ENCODE measurements at regions not wholly inside any gene's neighbourhood (a gene's known extent, or its start where the extent isn't known, plus 50 kb on each side); places are given as distances from the start of the nearest gene placed in this dataset.

GRCh38 chr18:25647404-25647803, 295.4 kb upstream of the ZNF521 start:
- peak overlapping the region; percentile 48; the same call in 1 of the 2 replicates for H3K18ac ChIP-seq (ENCODE audit: low read depth, low read length)
- CTCF ChIA-PET, result no interaction called here
- no peak overlapping the region for H3K27ac ChIP-seq (ENCODE audit: insufficient read depth, low read length)
- H3K23ac ChIP-seq (ENCODE audit: low read depth, low read length), result no peak overlapping the region
- no peaks in the 10 kb centered on the region for H3K27me3 ChIP-seq (ENCODE audit: control insufficient read depth, insufficient read depth, low read length)
- no peaks in the 10 kb centered on the region for H3K9me3 ChIP-seq (ENCODE audit: control insufficient read depth, insufficient read depth, low read length)
- H3K4me1 ChIP-seq (ENCODE audit: control insufficient read depth, insufficient read depth, low read length), result peaks cover 10% of the 10 kb centered on the region
- H2BK5ac ChIP-seq (ENCODE audit: low read depth, low read length, poor library complexity, severe bottlenecking), result no peak overlapping the region
- TF ChIP-seq MXI1 (IDR thresholded peaks at IDR 0.05; ENCODE audit: borderline replicate concordance, low read depth, low read length) (no peak), NFE2L2 (IDR thresholded peaks at IDR 0.05; ENCODE audit: low read depth, low read length) (no peak), CTCF (conservative IDR thresholded peaks at IDR 0.05; ENCODE audit: low read depth, low read length) (no peak), RFX5 (IDR thresholded peaks at IDR 0.05; ENCODE audit: low read depth, low read length) (no peak), RAD21 (IDR thresholded peaks at IDR 0.05; ENCODE audit: low read length) (no peak), BHLHE40 (IDR thresholded peaks at IDR 0.05; ENCODE audit: low read depth, low read length) (no peak), FOS (IDR thresholded peaks at IDR 0.05; ENCODE audit: low read depth, low read length) (no peak), MAFK (IDR thresholded peaks at IDR 0.05; ENCODE audit: low read depth, low read length) (no peak), MAZ (IDR thresholded peaks at IDR 0.05; ENCODE audit: borderline replicate concordance, low read depth, low read length) (no peak), SMC3 (IDR thresholded peaks at IDR 0.05; ENCODE audit: low read depth, low read length) (no peak), CEBPB (IDR thresholded peaks at IDR 0.05; ENCODE audit: low read depth, low read length) (no peak), POLR2A (IDR thresholded peaks at IDR 0.05; ENCODE audit: low read depth, low read length) (no peak)
- TF ChIP-seq, protein P1, sequence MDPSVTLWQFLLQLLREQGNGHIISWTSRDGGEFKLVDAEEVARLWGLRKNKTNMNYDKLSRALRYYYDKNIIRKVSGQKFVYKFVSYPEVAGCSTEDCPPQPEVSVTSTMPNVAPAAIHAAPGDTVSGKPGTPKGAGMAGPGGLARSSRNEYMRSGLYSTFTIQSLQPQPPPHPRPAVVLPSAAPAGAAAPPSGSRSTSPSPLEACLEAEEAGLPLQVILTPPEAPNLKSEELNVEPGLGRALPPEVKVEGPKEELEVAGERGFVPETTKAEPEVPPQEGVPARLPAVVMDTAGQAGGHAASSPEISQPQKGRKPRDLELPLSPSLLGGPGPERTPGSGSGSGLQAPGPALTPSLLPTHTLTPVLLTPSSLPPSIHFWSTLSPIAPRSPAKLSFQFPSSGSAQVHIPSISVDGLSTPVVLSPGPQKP (IDR thresholded peaks at IDR 0.05; ENCODE audit: borderline replicate concordance, low read depth, low read length), result no peak
- TF ChIP-seq, protein P2, sequence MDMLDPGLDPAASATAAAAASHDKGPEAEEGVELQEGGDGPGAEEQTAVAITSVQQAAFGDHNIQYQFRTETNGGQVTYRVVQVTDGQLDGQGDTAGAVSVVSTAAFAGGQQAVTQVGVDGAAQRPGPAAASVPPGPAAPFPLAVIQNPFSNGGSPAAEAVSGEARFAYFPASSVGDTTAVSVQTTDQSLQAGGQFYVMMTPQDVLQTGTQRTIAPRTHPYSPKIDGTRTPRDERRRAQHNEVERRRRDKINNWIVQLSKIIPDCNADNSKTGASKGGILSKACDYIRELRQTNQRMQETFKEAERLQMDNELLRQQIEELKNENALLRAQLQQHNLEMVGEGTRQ (IDR thresholded peaks at IDR 0.05; ENCODE audit: low read depth, low read length), result no peak
- in situ Hi-C loops (cut with MboI; ENCODE audit: low sequenced_read_pairs) (no loop called here), intact Hi-C loops (cut with micrococcal nuclease) (no loop called here), dilution Hi-C loops (cut with HindIII; ENCODE audit: low sequenced_read_pairs, unreplicated experiment) (no loop called here)
- DNase-seq (no peak), ATAC-seq (ENCODE audit: low read depth) (no peak)
- H3K14ac ChIP-seq (replicated peaks; ENCODE audit: low read depth, low read length), result no peak overlapping the region
- H4K20me1 ChIP-seq (ENCODE audit: insufficient read depth, low read length), result no peaks in the 10 kb centered on the region; the same call in 1 of the 2 replicates
- H4K91ac ChIP-seq (ENCODE audit: insufficient read depth, low read depth, low read length), result no peak overlapping the region
- no peaks in the 10 kb centered on the region for H3K36me3 ChIP-seq (ENCODE audit: control insufficient read depth, insufficient read depth, low read length)
- no TSS peak for BruUV-seq (replicated peaks)
- peak overlapping the region; percentile 6 for H2AK5ac ChIP-seq (ENCODE audit: low read depth, low read length)
- peak overlapping the region; percentile 9; the same call in 1 of the 2 replicates for H2BK20ac ChIP-seq (ENCODE audit: low read depth, low read length)
- no peak overlapping the region for H4K5ac ChIP-seq (ENCODE audit: low read depth, low read length)
- H3K4ac ChIP-seq (ENCODE audit: low read depth, low read length), result peak overlapping the region; percentile 7; the same call in 1 of the 2 replicates
- no CpG with 5 or more reads among the region's 3 CpGs for WGBS, 2 experiments (ENCODE audit: extremely low coverage in 2 of 2, insufficient read length in 1 of 2)
- H2BK15ac ChIP-seq (ENCODE audit: low read depth, low read length), result peak overlapping the region; percentile 15; the same call in 2 of the 3 replicates
- no peak overlapping the region for H2BK120ac ChIP-seq (ENCODE audit: low read depth, low read length)
- H2AK9ac ChIP-seq (replicated peaks; ENCODE audit: low read depth, low read length, poor library complexity), result no peak overlapping the region
- H3K4me3 ChIP-seq (ENCODE audit: insufficient read depth, low read depth, low read length), result no peak overlapping the region
- POLR2A ChIA-PET (ENCODE audit: unreplicated experiment), result no interaction called here
- no peak overlapping the region for H3K56ac ChIP-seq (ENCODE audit: extremely low read depth, insufficient read depth, low read length)
- peaks cover 12% of the 10 kb centered on the region for H3K9me1 ChIP-seq (ENCODE audit: insufficient read depth, low read length)
- no peak overlapping the region for H3K9ac ChIP-seq (ENCODE audit: low read depth, low read length)
- no peaks in the 10 kb centered on the region for H3K79me1 ChIP-seq (ENCODE audit: low read depth in 1 of 2, low read length in 2 of 2)
- H4K8ac ChIP-seq (ENCODE audit: low read depth in 2 of 2, low read length in 2 of 2), result no peak overlapping the region
- H3K4me2 ChIP-seq (ENCODE audit: low read depth, low read length), result no peak overlapping the region
- no peak overlapping the region for H2AFZ ChIP-seq (replicated peaks; ENCODE audit: low read length, poor library complexity)

All from IMR-90 (cell line).